Mucosa of rectum (tissue), 2 donors: ENCODE measurements at regions not wholly inside any gene's neighbourhood (a gene's known extent, or its start where the extent isn't known, plus 50 kb on each side); places are given as distances from the start of the nearest gene placed in this dataset.

Experiments
- H3K27ac ChIP-seq, 2 donors: one replicate each; pipeline ENCODE4 v1.7.0; 2013; ENCODE audit warnings: inconsistent platforms in 2 of 2, low read depth in 2 of 2, low read length in 2 of 2
- H3K27me3 ChIP-seq, 2 donors: one replicate each; pipeline ENCODE4 v1.7.0; 2013; ENCODE audit warnings: low read length in 2 of 2; ENCODE audit not compliant: control insufficient read depth in 2 of 2, insufficient read depth in 2 of 2
- H3K36me3 ChIP-seq, 2 donors: one replicate each; pipeline ENCODE4 v1.7.0; 2013; ENCODE audit warnings: low read length in 2 of 2; ENCODE audit not compliant: control insufficient read depth in 2 of 2, insufficient read depth in 2 of 2
- H3K4me1 ChIP-seq, 2 donors: one replicate each; pipeline ENCODE4 v1.7.0; 2013; ENCODE audit warnings: low read length in 2 of 2, mild to moderate bottlenecking in 1 of 2; ENCODE audit not compliant: control insufficient read depth in 2 of 2, insufficient read depth in 2 of 2
- H3K4me3 ChIP-seq, 2 donors: one replicate each; pipeline ENCODE4 v1.7.0; 2013; ENCODE audit warnings: low read length in 2 of 2
- H3K9ac ChIP-seq, 2 donors: one replicate each; pipeline ENCODE4 v1.7.0; 2013; ENCODE audit warnings: low read length in 2 of 2, low read depth in 1 of 2, mild to moderate bottlenecking in 1 of 2
- H3K9me3 ChIP-seq, 2 donors: one replicate each; pipeline ENCODE4 v1.7.0; 2013; ENCODE audit warnings: low read length in 2 of 2; ENCODE audit not compliant: control insufficient read depth in 2 of 2
- donor health status: healthy.
- donor health status: Normal muscosa, but diverticular disease.

GRCh38 chr11:128343870-128344269 is 243.5 kb downstream of the ETS1 start:
- H3K27me3 ChIP-seq: no peaks in the 10 kb centered on the region

GRCh38 chr11:128343135-128343514 is 244.2 kb downstream of the ETS1 start:
- Histone ChIP-seq H3K4me3 (no peak overlapping the region), H3K4me1 (peaks cover 8 to 22% of the 10 kb centered on the region in 2 donors), H3K36me3 (no peaks in the 10 kb centered on the region), H3K27ac (peak overlapping the region; percentile 46 to 69), H3K9me3 (no peaks in the 10 kb centered on the region), H3K9ac (no peak overlapping the region), H3K27me3 (no peaks in the 10 kb centered on the region)

More at GRCh38 chr11:128343870-128344269, 243.5 kb downstream of the ETS1 start:
- Histone ChIP-seq H3K9ac (no peak overlapping the region), H3K4me3 (no peak overlapping the region), H3K36me3 (no peaks in the 10 kb centered on the region), H3K4me1 (peaks cover 8 to 22% of the 10 kb centered on the region in 2 donors), H3K27ac (no peak overlapping the region), H3K9me3 (no peaks in the 10 kb centered on the region)

DNA sequence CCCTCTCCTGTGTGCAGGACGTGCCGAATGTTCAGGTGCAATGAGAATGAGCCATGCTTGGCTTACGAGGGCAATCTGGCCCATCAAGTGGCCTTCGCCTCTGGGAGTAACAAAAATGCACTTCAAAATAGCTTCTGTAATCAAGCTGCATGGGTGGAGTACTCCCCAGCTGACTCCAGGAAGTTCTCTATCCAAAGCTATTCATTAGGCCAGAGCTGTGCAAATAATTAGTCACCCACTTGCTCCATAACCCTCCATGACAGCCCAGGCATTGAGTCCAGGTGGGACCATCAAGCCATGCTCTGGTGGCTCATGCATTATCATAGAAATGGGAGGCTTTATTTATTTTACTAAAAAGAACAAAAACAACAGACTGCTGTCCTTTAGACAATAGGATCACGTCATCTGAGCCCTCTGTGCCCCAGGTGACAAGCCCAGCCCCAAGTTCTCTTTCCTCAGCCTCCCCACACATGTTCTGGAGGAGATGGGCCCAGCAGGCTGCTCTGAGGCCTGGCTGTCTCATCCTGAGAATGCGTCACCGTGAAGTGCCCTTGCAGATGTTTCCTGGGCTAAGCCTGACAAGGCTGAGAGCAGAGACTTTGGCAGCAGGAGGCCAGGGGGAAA is 244.7 kb downstream of the ETS1 start:
- Histone ChIP-seq H3K27me3 (no peaks in the 10 kb centered on the region), H3K36me3 (no peaks in the 10 kb centered on the region), H3K9ac (no peak overlapping the region), H3K9me3 (no peaks in the 10 kb centered on the region), H3K27ac (peak overlapping the region; percentile 46 to 69), H3K4me1 (peaks cover 8 to 22% of the 10 kb centered on the region in 2 donors), H3K4me3 (no peak overlapping the region)

- H3K9ac ChIP-seq: no peak overlapping the region
- no peak overlapping the region for H3K4me3 ChIP-seq
- peaks cover 8 to 21% of the 10 kb centered on the region in 2 donors for H3K4me1 ChIP-seq
- no peaks in the 10 kb centered on the region for H3K36me3 ChIP-seq
- H3K27me3 ChIP-seq: no peaks in the 10 kb centered on the region
- no peaks in the 10 kb centered on the region for H3K9me3 ChIP-seq
- peak overlapping the region; percentile 46 to 69 for H3K27ac ChIP-seq
Observed at GRCh38 chr11:128341280-128342248, 245.8 kb downstream of the ETS1 start.

DNA sequence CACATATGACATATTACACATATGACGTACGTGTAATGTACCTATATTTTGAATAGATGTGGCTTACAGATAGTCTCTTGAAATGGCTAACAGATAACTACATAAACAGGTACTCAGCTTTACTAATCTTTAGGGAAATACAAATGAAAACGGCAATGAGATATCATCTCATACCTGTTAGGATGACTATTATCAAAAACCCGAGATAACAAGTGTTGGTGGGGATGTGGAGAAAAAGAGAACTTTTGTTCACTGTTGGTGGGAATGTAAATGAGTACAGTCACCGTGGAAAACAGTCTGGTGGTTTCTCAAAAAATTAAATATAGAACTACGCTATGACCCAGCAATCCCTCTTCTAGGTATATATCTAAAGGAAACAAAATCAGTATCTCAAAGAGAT is 247.6 kb downstream of the ETS1 start:
- Histone ChIP-seq H3K27me3 (no peaks in the 10 kb centered on the region), H3K4me1 (peaks cover 8 to 19% of the 10 kb centered on the region in 2 donors)

GRCh38 chr11:128338811-128339210 is 248.5 kb downstream of the ETS1 start:
- Histone ChIP-seq H3K27me3 (no peaks in the 10 kb centered on the region), H3K9ac (no peak overlapping the region), H3K27ac (no peak overlapping the region), H3K4me1 (peaks cover 8 to 19% of the 10 kb centered on the region in 2 donors), H3K4me3 (no peak overlapping the region), H3K9me3 (no peaks in the 10 kb centered on the region), H3K36me3 (no peaks in the 10 kb centered on the region)

More for the DNA sequence above, 247.6 kb downstream of the ETS1 start:
- no peaks in the 10 kb centered on the region for H3K36me3 ChIP-seq
- no peak overlapping the region for H3K9ac ChIP-seq
- H3K27ac ChIP-seq: no peak overlapping the region
- no peaks in the 10 kb centered on the region for H3K9me3 ChIP-seq
- H3K4me3 ChIP-seq: no peak overlapping the region

DNA sequence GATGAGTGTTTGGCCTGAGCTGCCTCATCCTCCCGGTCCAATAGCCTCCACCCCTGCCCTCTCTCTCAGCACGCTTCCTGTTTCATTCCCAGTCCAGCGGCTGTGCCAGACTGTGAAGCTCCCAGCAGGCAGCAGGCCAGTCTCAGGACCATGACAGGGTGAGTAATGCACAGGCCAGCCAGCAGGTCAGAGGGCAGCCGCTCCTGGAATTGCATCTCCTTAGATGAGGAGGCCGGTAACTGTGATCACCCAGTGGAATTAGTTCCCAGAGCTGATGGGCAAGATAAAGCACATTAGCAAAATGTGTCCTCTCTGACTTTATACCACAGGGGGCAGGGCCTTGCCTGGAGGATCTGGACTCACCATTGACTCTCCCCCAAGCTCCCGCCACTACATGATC is 251.2 kb downstream of the ETS1 start:
- Histone ChIP-seq H3K27me3 (no peaks in the 10 kb centered on the region), H3K9me3 (no peaks in the 10 kb centered on the region), H3K4me3 (no peak overlapping the region), H3K27ac (no peak overlapping the region), H3K36me3 (no peaks in the 10 kb centered on the region), H3K9ac (no peak overlapping the region), H3K4me1 (no peaks in the 10 kb centered on the region)

- no peak overlapping the region for H3K27ac ChIP-seq
Observed at GRCh38 chr11:128335729-128336128, 251.6 kb downstream of the ETS1 start.

GRCh38 chr11:128334311-128335044 is 252.9 kb downstream of the ETS1 start:
- H3K4me3 ChIP-seq: no peak overlapping the region
- H3K9ac ChIP-seq: no peak overlapping the region
- peak overlapping the region in 1 of 2 donors; percentile 37 for H3K27ac ChIP-seq
- H3K27me3 ChIP-seq: no peaks in the 10 kb centered on the region
- no peaks in the 10 kb centered on the region for H3K36me3 ChIP-seq
- H3K9me3 ChIP-seq: no peaks in the 10 kb centered on the region
- no peaks in the 10 kb centered on the region for H3K4me1 ChIP-seq

More at GRCh38 chr11:128335729-128336128, 251.6 kb downstream of the ETS1 start:
- Histone ChIP-seq H3K36me3 (no peaks in the 10 kb centered on the region), H3K4me3 (no peak overlapping the region), H3K4me1 (no peaks in the 10 kb centered on the region), H3K9me3 (no peaks in the 10 kb centered on the region), H3K27me3 (no peaks in the 10 kb centered on the region), H3K9ac (no peak overlapping the region)

DNA sequence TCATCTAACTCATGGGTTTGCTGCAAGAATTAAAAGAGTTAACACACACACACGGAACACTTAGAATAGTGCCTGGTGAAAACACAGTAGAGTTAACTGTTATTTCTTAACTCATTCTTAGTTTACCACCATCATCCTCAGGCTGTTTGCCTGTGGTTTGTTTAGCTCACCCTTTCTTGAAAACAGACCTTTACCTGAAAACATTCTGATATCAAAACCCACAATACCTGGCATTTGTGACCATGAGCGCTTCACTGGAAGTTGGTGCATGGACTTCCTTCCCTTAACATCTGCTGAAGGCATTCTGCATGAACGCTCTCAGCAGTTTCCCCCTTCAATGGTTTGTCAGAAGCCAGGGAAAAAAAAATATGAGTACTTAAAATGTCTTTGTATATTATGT is 256.0 kb downstream of the ETS1 start:
- Histone ChIP-seq H3K4me1 (no peaks in the 10 kb centered on the region), H3K9me3 (no peaks in the 10 kb centered on the region), H3K36me3 (no peaks in the 10 kb centered on the region), H3K27ac (no peak overlapping the region), H3K9ac (no peak overlapping the region), H3K4me3 (no peak overlapping the region), H3K27me3 (no peaks in the 10 kb centered on the region)
